NCI-H1694 (cell line): ENCODE measurements at regions not wholly inside any gene's neighbourhood (a gene's known extent, or its start where the extent isn't known, plus 50 kb on each side); places are given as distances from the start of the nearest gene placed in this dataset.
"Not testable (repeated sequence)": the region's sequence is repeated elsewhere in the genome, so short reads cannot be mapped to it uniquely, and the experiment has no call there.

Experiments used
- DNase-seq: peaks from one replicate; lab custom pipeline; 2025; lab: John Stamatoyannopoulos, UW

- DNase-seq: no peak
Observed at GRCh38 chr10:64023926-64024470, 502.8 kb downstream of the REEP3 start.

- no peak for DNase-seq
Observed at GRCh38 chr10:64033711-64034110, 512.5 kb downstream of the REEP3 start.

- no peak for DNase-seq
Observed at GRCh38 chr10:64036321-64036930, 515.2 kb downstream of the REEP3 start.

- DNase-seq: no peak
Observed at GRCh38 chr10:64037071-64037661, 516.0 kb downstream of the REEP3 start.

- no peak for DNase-seq
Observed at GRCh38 chr10:64038107-64038506, 516.9 kb downstream of the REEP3 start.

GRCh38 chr10:64039198-64039597, 518.0 kb downstream of the REEP3 start:
- no peak for DNase-seq

GRCh38 chr10:64040781-64041180, 519.6 kb downstream of the REEP3 start:
- DNase-seq: no peak

- DNase-seq: peak; percentile 17
Observed at GRCh38 chr10:64041185-64041988, 520.2 kb downstream of the REEP3 start.

GRCh38 chr10:64041989-64042490, 520.8 kb downstream of the REEP3 start:
- DNase-seq: no peak

- DNase-seq: no peak
Observed at GRCh38 chr10:64044098-64044497, 522.9 kb downstream of the REEP3 start.

GRCh38 chr10:64044957-64045632, 523.9 kb downstream of the REEP3 start:
- not testable (repeated sequence) for DNase-seq

GRCh38 chr10:64054392-64054791, 533.2 kb downstream of the REEP3 start:
- no peak for DNase-seq

- no peak for DNase-seq
Observed at GRCh38 chr10:64059884-64060283, 538.7 kb downstream of the REEP3 start.

GRCh38 chr10:64060389-64060788, 539.2 kb downstream of the REEP3 start:
- no peak for DNase-seq

- DNase-seq: no peak
Observed at GRCh38 chr10:64062793-64063192, 541.6 kb downstream of the REEP3 start.

GRCh38 chr10:64067009-64067606, 545.9 kb downstream of the REEP3 start:
- DNase-seq: no peak

GRCh38 chr10:64067859-64068258, 546.7 kb downstream of the REEP3 start:
- DNase-seq: no peak

- no peak for DNase-seq
Observed at GRCh38 chr10:64070241-64070640, 549.0 kb downstream of the REEP3 start.

GRCh38 chr10:64071218-64071617, 550.0 kb downstream of the REEP3 start:
- no peak for DNase-seq

GRCh38 chr10:64075604-64076003, 554.4 kb downstream of the REEP3 start:
- DNase-seq: no peak

GRCh38 chr10:64076322-64076940, 555.2 kb downstream of the REEP3 start:
- DNase-seq: no peak
